COR-L47 (cell line): ENCODE measurements at regions not wholly inside any gene's neighbourhood (a gene's known extent, or its start where the extent isn't known, plus 50 kb on each side); places are given as distances from the start of the nearest gene placed in this dataset.
"Not testable (repeated sequence)": the region's sequence is repeated elsewhere in the genome, so short reads cannot be mapped to it uniquely, and the experiment has no call there.

Source experiments
- DNase-seq: peaks from one replicate; lab custom pipeline; 2025; lab: John Stamatoyannopoulos, UW

DNA sequence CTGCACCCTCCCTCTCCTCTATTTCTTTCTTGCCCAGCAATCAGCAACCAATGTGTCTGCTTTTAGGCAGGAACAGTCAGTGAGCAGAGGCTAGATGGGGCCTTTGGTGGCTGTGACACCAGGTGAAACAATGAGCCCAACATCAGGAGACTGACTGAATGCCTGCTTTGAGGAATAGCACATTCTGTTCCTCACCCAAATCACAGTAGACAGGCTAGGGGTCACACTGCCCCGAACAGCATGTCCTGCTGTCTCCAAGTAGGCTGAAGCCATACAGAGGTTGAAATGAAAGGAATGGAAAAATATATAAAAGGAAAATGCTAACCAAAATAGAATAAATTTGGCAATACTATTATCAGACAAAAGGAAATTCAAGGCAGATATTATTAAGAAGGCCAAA is 122.5 kb upstream of the GDNF start:
- DNase-seq: no peak

- DNase-seq: no peak
These were observed 117.4 kb upstream of the GDNF start for GRCh38 chr5:37957218-37957617.

DNA sequence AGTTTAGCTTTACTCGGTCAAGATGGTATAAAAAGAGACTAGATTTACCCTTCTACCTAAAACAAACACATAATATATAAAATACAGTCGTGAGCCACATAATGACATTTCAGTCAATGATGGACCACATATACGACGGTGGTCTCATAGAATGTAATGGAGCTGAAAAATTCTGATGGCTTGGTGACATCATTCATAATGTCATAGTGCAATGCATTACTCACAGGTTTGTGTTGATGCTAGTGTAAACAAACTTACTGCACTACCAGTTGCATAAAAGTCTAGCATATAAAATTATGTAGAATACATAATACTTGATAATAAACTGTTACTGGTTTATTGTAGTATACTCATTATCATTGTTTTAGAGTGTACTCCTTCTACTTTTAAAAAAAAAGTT is 115.9 kb upstream of the GDNF start:
- no peak for DNase-seq

DNA sequence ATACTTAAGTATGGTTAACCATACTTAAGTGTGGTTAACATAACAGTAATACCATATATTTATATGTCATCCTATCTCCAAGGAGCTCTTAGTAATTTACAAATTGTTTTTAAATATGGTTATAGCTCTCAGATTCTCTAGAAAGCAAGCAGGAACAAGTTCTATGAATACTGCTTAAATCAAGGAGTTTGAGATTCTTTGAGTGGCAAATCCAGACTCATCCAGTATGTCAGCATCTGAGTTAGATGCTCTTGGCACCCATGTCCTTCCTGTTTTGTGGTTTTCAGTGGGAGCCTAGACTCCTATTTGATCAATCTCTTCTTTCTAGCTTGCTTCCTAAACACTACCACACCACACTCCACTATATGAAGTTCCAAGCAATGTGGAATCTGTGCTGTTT is 114.7 kb upstream of the GDNF start:
- no peak for DNase-seq

GRCh38 chr5:37951946-37952721 is 112.3 kb upstream of the GDNF start:
- no peak for DNase-seq

DNA sequence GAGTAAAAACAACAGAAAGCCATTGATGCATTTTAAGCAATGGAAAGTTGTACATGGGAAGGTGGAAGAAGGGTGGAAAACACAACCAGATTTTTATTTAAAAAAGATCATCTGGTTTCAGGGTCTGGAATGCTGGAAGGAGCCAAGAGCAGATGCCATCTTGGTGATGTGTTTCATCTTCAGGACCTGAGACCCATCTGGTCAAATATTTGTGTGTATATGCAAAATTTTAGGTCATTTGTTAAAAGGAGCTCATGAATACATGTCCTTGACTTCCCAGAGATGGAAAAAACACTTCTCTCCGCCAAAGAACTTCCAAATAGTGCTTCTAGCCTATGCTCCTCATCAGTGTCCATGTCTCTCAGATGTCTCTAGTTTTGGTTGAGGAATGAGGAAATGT is 110.6 kb upstream of the GDNF start:
- no peak for DNase-seq

GRCh38 chr5:37945446-37945845 is 105.6 kb upstream of the GDNF start:
- DNase-seq: no peak

GRCh38 chr5:37943136-37943535 is 103.3 kb upstream of the GDNF start:
- not testable (repeated sequence) for DNase-seq

- no peak for DNase-seq
These were observed 101.2 kb upstream of the GDNF start for GRCh38 chr5:37940931-37941623.

DNA sequence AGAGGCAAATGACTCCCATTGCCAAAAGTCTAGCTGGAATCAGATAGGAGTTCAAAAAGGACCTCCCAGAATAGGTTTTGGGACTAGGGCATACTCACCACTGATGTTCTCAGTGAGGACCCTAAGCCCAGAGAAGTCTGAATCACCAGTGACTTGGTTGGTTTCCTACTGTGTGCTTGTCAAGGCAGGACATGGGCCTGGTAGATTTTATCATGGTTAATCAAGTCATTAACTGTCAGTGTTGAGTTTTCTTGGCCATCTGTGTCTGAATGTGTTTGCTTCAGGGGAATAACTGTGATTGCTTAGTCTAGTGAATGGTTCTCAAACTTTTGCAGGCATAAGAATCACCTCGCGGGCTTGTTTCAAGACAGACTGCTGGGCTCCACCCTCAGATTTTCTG is 99.0 kb upstream of the GDNF start:
- no peak for DNase-seq

- no peak for DNase-seq
These were observed 98.4 kb upstream of the GDNF start for GRCh38 chr5:37938076-37938852.

DNA sequence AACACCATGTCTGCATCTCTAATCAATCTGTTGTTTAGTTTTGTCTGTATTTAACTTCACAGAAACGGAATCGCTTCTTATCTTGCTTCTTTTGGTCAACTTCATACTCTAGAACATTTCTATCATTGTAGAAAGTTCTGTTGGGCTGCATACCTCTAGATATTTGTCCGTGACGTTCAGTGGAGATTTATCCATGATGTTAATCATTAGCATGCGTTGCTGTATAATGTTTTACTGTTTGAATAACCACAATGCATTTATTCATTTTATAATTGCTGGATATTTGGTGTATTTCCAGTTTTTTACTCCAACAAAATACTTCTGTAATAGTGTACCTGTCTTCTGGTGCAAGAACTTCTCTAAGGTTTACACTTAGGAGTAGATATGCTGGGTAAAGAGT is 96.2 kb upstream of the GDNF start:
- DNase-seq: no peak

DNA sequence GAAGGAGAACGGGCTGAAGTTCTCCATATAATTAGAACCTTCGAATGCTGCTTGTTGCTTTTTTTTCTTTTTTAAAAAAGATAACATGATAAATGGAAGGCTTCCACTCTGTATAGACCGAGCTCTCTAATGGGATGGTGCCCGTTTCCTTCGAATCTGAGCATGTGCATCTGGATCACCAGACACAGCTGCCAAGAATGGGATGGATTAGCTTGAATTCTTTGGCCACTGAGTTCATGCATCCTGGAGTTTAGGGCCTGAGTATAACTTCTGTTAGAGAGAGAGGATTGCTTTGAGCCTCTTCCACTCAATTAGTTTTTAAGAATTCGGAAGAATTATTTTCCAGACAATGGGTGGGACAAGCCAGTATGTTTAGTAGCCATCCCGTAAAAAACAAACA is 93.7 kb upstream of the GDNF start:
- no peak for DNase-seq

GRCh38 chr5:37932450-37932849 is 92.6 kb upstream of the GDNF start:
- DNase-seq: no peak

- no peak for DNase-seq
These were observed 91.7 kb upstream of the GDNF start for GRCh38 chr5:37931541-37931940.

- DNase-seq: no peak
These were observed 90.5 kb upstream of the GDNF start for GRCh38 chr5:37930350-37930749.

- DNase-seq: no peak
These were observed 90.0 kb upstream of the GDNF start for GRCh38 chr5:37929791-37930190.

DNA sequence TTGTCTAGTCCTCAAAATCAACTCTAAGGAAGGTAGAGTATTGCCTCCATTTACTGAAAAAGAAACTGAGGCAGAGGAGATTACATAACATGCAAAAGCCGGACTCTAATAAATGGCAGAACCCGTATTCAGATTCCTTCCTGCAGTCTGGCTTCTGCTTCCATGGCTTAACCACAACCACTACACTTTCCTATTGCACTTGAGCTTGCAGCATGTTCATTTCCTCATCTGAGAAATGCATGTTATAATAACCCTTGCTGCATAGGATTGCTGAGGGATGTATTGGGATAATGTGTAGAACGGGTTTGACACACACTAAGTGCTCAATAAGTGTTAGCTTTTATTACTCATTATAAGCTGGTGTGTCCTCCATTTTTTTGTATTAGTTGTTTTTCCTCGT is 87.9 kb upstream of the GDNF start:
- DNase-seq: not testable (repeated sequence)

DNA sequence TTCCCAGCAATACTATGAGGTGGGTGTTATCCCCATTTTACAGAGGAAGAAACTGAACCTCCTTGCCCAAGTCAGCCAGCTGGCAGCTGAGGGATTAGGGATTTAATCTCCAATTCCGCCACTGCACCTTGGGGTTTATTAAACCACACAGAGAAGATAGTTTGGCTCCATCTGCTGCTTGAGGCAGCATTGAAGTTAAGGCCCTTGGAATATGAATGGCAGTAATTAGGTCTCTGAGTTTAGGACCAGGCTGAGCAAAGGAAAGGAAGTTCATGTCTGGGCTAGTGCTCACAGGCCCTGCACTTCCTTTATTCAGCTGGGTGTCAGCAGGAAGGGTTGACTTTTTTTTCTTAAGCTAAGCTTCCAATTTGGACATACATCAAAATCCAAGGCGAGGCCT is 86.9 kb upstream of the GDNF start:
- DNase-seq: no peak

- DNase-seq: no peak
These were observed 81.6 kb upstream of the GDNF start for GRCh38 chr5:37921452-37921851.

DNA sequence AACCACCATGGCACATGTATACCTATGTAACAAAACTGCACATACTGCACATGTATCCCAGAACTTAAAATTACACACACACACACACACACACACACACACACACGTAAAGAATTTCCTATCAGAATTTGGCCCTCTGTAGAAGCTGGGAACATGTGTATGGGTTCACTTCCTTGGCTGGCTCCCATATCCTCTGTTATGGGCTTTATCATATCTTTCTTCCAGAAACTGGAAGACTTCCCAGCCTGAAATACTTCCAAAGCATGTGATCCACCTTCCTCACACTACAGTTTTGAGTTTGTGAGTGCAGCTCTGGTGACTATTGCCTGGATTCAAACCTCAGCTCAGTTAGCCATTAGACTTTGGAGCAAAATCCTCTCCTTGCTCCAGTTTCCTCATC is 78.6 kb upstream of the GDNF start:
- no peak for DNase-seq

GRCh38 chr5:37916525-37916924 is 76.7 kb upstream of the GDNF start:
- no peak for DNase-seq

GRCh38 chr5:37915097-37915736 is 75.4 kb upstream of the GDNF start:
- no peak for DNase-seq
